ENCODE measurements at regions not wholly inside any gene's neighbourhood (a gene's known extent, or its start where the extent isn't known, plus 50 kb on each side); places are given as distances from the start of the nearest gene placed in this dataset.

DNA sequence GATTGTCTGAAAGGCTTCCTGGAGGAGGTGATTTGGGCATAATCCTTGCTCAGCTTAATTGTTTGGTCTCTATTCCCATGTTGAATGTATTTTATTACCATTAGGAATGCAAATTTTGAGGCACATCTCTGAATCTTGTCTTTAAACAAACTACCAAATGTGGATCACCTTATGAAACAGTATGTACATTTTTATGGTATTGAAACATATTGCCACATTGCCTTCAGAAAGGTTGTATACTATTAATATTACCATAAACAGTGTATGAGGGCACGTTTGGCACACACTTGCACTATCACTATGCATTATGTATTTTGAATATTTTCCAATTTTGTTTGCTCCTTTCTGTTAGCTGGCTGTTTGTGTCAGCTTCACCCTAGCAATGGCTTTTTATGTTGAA is 60.0 kb upstream of the ALB start:
- TF ChIP-seq HDAC6 (IDR thresholded peaks at IDR 0.05; ENCODE audit: low read depth, low read length) = no peak
- TF ChIP-seq, protein P1, sequence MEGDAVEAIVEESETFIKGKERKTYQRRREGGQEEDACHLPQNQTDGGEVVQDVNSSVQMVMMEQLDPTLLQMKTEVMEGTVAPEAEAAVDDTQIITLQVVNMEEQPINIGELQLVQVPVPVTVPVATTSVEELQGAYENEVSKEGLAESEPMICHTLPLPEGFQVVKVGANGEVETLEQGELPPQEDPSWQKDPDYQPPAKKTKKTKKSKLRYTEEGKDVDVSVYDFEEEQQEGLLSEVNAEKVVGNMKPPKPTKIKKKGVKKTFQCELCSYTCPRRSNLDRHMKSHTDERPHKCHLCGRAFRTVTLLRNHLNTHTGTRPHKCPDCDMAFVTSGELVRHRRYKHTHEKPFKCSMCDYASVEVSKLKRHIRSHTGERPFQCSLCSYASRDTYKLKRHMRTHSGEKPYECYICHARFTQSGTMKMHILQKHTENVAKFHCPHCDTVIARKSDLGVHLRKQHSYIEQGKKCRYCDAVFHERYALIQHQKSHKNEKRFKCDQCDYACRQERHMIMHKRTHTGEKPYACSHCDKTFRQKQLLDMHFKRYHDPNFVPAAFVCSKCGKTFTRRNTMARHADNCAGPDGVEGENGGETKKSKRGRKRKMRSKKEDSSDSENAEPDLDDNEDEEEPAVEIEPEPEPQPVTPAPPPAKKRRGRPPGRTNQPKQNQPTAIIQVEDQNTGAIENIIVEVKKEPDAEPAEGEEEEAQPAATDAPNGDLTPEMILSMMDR (IDR thresholded peaks at IDR 0.05; ENCODE audit: control extremely low read depth in 1 of 3, insufficient read depth in 1 of 3, low read depth in 1 of 3, low read length in 3 of 3) = no peak
- TF ChIP-seq, protein P2, sequence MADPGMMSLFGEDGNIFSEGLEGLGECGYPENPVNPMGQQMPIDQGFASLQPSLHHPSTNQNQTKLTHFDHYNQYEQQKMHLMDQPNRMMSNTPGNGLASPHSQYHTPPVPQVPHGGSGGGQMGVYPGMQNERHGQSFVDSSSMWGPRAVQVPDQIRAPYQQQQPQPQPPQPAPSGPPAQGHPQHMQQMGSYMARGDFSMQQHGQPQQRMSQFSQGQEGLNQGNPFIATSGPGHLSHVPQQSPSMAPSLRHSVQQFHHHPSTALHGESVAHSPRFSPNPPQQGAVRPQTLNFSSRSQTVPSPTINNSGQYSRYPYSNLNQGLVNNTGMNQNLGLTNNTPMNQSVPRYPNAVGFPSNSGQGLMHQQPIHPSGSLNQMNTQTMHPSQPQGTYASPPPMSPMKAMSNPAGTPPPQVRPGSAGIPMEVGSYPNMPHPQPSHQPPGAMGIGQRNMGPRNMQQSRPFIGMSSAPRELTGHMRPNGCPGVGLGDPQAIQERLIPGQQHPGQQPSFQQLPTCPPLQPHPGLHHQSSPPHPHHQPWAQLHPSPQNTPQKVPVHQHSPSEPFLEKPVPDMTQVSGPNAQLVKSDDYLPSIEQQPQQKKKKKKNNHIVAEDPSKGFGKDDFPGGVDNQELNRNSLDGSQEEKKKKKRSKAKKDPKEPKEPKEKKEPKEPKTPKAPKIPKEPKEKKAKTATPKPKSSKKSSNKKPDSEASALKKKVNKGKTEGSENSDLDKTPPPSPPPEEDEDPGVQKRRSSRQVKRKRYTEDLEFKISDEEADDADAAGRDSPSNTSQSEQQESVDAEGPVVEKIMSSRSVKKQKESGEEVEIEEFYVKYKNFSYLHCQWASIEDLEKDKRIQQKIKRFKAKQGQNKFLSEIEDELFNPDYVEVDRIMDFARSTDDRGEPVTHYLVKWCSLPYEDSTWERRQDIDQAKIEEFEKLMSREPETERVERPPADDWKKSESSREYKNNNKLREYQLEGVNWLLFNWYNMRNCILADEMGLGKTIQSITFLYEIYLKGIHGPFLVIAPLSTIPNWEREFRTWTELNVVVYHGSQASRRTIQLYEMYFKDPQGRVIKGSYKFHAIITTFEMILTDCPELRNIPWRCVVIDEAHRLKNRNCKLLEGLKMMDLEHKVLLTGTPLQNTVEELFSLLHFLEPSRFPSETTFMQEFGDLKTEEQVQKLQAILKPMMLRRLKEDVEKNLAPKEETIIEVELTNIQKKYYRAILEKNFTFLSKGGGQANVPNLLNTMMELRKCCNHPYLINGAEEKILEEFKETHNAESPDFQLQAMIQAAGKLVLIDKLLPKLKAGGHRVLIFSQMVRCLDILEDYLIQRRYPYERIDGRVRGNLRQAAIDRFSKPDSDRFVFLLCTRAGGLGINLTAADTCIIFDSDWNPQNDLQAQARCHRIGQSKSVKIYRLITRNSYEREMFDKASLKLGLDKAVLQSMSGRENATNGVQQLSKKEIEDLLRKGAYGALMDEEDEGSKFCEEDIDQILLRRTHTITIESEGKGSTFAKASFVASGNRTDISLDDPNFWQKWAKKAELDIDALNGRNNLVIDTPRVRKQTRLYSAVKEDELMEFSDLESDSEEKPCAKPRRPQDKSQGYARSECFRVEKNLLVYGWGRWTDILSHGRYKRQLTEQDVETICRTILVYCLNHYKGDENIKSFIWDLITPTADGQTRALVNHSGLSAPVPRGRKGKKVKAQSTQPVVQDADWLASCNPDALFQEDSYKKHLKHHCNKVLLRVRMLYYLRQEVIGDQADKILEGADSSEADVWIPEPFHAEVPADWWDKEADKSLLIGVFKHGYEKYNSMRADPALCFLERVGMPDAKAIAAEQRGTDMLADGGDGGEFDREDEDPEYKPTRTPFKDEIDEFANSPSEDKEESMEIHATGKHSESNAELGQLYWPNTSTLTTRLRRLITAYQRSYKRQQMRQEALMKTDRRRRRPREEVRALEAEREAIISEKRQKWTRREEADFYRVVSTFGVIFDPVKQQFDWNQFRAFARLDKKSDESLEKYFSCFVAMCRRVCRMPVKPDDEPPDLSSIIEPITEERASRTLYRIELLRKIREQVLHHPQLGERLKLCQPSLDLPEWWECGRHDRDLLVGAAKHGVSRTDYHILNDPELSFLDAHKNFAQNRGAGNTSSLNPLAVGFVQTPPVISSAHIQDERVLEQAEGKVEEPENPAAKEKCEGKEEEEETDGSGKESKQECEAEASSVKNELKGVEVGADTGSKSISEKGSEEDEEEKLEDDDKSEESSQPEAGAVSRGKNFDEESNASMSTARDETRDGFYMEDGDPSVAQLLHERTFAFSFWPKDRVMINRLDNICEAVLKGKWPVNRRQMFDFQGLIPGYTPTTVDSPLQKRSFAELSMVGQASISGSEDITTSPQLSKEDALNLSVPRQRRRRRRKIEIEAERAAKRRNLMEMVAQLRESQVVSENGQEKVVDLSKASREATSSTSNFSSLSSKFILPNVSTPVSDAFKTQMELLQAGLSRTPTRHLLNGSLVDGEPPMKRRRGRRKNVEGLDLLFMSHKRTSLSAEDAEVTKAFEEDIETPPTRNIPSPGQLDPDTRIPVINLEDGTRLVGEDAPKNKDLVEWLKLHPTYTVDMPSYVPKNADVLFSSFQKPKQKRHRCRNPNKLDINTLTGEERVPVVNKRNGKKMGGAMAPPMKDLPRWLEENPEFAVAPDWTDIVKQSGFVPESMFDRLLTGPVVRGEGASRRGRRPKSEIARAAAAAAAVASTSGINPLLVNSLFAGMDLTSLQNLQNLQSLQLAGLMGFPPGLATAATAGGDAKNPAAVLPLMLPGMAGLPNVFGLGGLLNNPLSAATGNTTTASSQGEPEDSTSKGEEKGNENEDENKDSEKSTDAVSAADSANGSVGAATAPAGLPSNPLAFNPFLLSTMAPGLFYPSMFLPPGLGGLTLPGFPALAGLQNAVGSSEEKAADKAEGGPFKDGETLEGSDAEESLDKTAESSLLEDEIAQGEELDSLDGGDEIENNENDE (IDR thresholded peaks at IDR 0.05; ENCODE audit: insufficient replicate concordance, low read length) = no peak
- TF ChIP-seq, protein P3, sequence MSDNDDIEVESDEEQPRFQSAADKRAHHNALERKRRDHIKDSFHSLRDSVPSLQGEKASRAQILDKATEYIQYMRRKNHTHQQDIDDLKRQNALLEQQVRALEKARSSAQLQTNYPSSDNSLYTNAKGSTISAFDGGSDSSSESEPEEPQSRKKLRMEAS (IDR thresholded peaks at IDR 0.05) = no peak
- TF ChIP-seq CREB1 (IDR thresholded peaks at IDR 0.05) = no peak
- TF ChIP-seq SP1 (IDR thresholded peaks at IDR 0.05; ENCODE audit: low read depth, low read length) = no peak
- no peak for TF ChIP-seq CHD1 (IDR thresholded peaks at IDR 0.05; ENCODE audit: low read depth, low read length)
- TF ChIP-seq RAD21 (IDR thresholded peaks at IDR 0.05 in 1 of 2, conservative IDR thresholded peaks at IDR 0.05 in 1 of 2; ENCODE audit: low read depth in 2 of 2, low read length in 2 of 2) = no peak
- no peak for TF ChIP-seq PHF8 (conservative IDR thresholded peaks at IDR 0.05; ENCODE audit: low read depth, low read length)
- TF ChIP-seq EZH2 (IDR thresholded peaks at IDR 0.05; ENCODE audit: low read depth, low read length, severe bottlenecking) = no peak
- no peak for TF ChIP-seq TAF1 (IDR thresholded peaks at IDR 0.05; ENCODE audit: low read depth, low read length)
- TF ChIP-seq POLR2AphosphoS5 (IDR thresholded peaks at IDR 0.05; ENCODE audit: low read depth, low read length) = no peak
- no peak for TF ChIP-seq TEAD4 (IDR thresholded peaks at IDR 0.05; ENCODE audit: low read depth, low read length)
- no peak for TF ChIP-seq FOSL1 (IDR thresholded peaks at IDR 0.05; ENCODE audit: insufficient read depth, low read depth, low read length)
